Tibial nerve (tissue), 4 donors: ENCODE measurements at regions not wholly inside any gene's neighbourhood (a gene's known extent, or its start where the extent isn't known, plus 50 kb on each side); places are given as distances from the start of the nearest gene placed in this dataset.
"Not testable (repeated sequence)": the region's sequence is repeated elsewhere in the genome, so short reads cannot be mapped to it uniquely, and the experiment has no call there.

Source experiments
- DNase-seq, 2 donors: peaks; one replicate each; pipeline ENCODE4 v3.0.0-alpha.2; 2019; ENCODE audit warnings: low spot score in 2 of 2
- H3K27ac ChIP-seq, 4 donors: fragments of 200-600 bp; sonication (generic) in 3 of 4; one replicate each; pipeline ENCODE4 v1.5.1; 2017 to 2019; ENCODE audit warnings: mild to moderate bottlenecking in 1 of 4
- H3K27me3 ChIP-seq, 2 donors: fragments of 200-600 bp; sonication (generic) in 1 of 2; one replicate each; pipeline versions ENCODE4 v1.5.1 to v1.6.0; 2017 to 2019
- H3K36me3 ChIP-seq, 3 donors: fragments of 200-600 bp; sonication (generic); one replicate each; pipeline ENCODE4 v1.5.1; 2018 to 2019
- H3K4me1 ChIP-seq, 4 donors: fragments of 200-600 bp; sonication (generic) in 3 of 4; one replicate each; pipeline ENCODE4 v1.5.1; 2017 to 2019
- H3K4me3 ChIP-seq, 4 donors: fragments of 200-600 bp; sonication (generic) in 3 of 4; one replicate each; pipeline ENCODE4 v1.5.1; 2017 to 2019; ENCODE audit warnings: mild to moderate bottlenecking in 1 of 4, moderate library complexity in 1 of 4
- H3K9me3 ChIP-seq, 4 donors: fragments of 200-600 bp; sonication (generic) in 3 of 4; one replicate each; pipeline ENCODE4 v1.5.1; 2017 to 2019
- EP300 ChIP-seq, 2 donors: sonication (generic); formaldehyde crosslinking; IDR thresholded peaks; one replicate each; pipeline ENCODE4 v1.6.1; 2017; ENCODE audit warnings: antibody characterized with exemption in 2 of 2, mild to moderate bottlenecking in 1 of 2
- POLR2A ChIP-seq, 2 donors: fragments of 450-650 bp; IDR thresholded peaks; one replicate each; pipeline ENCODE4 v1.6.1; 2017; ENCODE audit warnings: antibody characterized with exemption in 2 of 2, mild to moderate bottlenecking in 2 of 2, moderate library complexity in 2 of 2
- WGBS, 2 donors: methylation state at CpG; one replicate each; pipeline ENCODE4 v1.1.5; 2018; 5-methylcytosine and 5-hydroxymethylcytosine counted together
- TF ChIP-seq, protein P1 (sequence below), 5 experiments: fragments of 200-600 bp in 3 of 5; fragments of 450-650 bp in 2 of 5; sonication (generic) in 3 of 5; IDR thresholded peaks; one replicate each; pipeline ENCODE4 v1.5.1; 2016 to 2019; ENCODE audit warnings: antibody characterized with exemption in 5 of 5, mild to moderate bottlenecking in 3 of 5, moderate library complexity in 2 of 5

DNA sequence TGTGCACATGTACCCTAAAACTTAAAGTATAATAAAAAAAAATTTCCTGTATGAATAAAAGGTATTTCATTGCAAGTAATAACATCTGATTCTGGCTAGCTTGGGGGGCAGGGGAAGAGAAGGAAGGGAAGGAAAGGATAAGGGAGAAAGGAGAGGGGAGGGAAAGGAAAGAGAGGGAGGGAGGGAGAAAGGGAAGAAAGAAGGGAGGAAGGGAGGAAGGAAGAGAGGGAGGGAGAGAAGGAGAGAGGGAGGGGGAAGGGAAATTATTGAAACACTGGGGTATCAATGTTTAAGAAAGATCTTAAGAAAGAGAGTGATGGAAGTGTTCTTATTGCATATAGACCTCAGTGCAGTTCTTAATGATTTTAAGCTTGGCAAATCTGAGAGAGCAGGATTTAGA lies 129.8 kb upstream of the ZNF366 start:
- Histone ChIP-seq H3K4me1 (no peaks in the 10 kb centered on the region), H3K27me3 (no peaks in the 10 kb centered on the region), H3K4me3 (no peak overlapping the region), H3K9me3 (no peaks in the 10 kb centered on the region), H3K27ac (no peak overlapping the region), H3K36me3 (no peaks in the 10 kb centered on the region)
- DNase-seq, result no peak
- TF ChIP-seq EP300 (IDR thresholded peaks at IDR 0.05), result no peak

DNA sequence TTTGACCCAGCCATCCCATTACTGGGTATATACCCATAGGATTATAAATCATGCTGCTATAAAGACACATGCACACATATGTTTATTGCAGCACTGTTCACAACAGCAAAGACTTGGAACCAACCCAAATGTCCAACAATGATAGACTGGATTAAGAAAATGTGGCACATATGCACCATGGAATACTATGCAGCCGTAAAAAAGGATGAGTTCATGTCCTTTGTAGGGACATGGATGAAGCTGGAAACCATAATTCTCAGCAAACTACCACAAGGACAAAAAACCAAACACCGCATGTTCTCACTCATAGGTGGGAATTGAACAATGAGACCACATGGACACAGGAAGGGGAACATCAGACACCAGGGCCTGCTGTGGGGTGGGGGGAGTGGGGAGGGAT lies 129.4 kb upstream of the ZNF366 start:
- H3K4me1 ChIP-seq, H3K36me3 ChIP-seq, H3K27me3 ChIP-seq, H3K9me3 ChIP-seq, DNase-seq, H3K27ac ChIP-seq, H3K4me3 ChIP-seq: not testable (repeated sequence)
- 98 to 100% methylated on average over 2 of the region's 2 CpGs for WGBS, 2 donors

DNA sequence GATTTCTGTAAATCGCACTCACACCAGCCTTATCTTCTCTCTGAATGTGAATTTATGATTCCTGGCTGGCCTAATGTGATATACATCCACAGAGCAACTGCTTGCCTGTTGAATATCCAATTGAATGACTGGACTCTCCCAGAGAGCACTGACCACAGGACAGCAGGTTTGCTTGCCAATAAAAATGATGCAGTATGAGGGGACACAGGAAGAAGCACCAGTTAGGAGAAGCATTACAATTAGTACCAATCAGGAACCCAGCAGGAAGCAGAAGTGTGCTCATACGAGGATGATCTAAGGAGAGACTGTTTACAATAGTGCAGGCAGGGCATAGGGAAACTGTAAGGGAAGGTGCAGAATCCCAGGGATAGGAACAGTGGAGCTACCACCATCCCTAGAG lies 127.2 kb upstream of the ZNF366 start:
- H3K36me3 ChIP-seq, result no peaks in the 10 kb centered on the region
- DNase-seq, result no peak
- H3K4me1 ChIP-seq, result no peaks in the 10 kb centered on the region
- H3K9me3 ChIP-seq, result no peaks in the 10 kb centered on the region
- TF ChIP-seq EP300 (IDR thresholded peaks at IDR 0.05), result no peak
- TF ChIP-seq, protein P1, sequence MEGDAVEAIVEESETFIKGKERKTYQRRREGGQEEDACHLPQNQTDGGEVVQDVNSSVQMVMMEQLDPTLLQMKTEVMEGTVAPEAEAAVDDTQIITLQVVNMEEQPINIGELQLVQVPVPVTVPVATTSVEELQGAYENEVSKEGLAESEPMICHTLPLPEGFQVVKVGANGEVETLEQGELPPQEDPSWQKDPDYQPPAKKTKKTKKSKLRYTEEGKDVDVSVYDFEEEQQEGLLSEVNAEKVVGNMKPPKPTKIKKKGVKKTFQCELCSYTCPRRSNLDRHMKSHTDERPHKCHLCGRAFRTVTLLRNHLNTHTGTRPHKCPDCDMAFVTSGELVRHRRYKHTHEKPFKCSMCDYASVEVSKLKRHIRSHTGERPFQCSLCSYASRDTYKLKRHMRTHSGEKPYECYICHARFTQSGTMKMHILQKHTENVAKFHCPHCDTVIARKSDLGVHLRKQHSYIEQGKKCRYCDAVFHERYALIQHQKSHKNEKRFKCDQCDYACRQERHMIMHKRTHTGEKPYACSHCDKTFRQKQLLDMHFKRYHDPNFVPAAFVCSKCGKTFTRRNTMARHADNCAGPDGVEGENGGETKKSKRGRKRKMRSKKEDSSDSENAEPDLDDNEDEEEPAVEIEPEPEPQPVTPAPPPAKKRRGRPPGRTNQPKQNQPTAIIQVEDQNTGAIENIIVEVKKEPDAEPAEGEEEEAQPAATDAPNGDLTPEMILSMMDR (IDR thresholded peaks at IDR 0.05), result no peak
- H3K27me3 ChIP-seq, result no peaks in the 10 kb centered on the region
- H3K4me3 ChIP-seq, result no peak overlapping the region
- no peak overlapping the region for H3K27ac ChIP-seq
- WGBS, 2 donors, result 69 to 72% methylated on average over 2 of the region's 2 CpGs

DNA sequence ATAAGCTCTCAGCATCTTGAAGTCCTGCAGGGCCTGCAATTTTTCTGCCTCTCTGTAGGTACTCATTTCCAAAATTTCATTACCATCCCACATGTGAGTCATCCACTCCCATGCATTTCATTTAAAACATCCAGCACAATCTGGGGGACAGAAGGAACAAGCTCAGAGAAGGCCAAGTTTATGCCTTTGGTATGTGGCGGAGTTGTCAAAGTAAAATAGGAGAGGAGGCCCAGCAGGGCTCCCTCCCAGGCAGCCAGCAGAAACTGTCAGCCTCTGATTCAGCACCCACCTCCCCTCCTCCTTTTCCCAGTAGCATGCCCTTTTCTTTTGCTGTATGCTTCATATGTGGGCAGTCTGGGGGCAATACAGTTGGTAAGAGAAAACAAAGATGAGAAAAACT lies 126.4 kb upstream of the ZNF366 start:
- DNase-seq, result no peak
- Histone ChIP-seq H3K4me1 (no peaks in the 10 kb centered on the region), H3K4me3 (no peak overlapping the region), H3K9me3 (no peaks in the 10 kb centered on the region), H3K36me3 (no peaks in the 10 kb centered on the region), H3K27ac (no peak overlapping the region), H3K27me3 (no peaks in the 10 kb centered on the region)
- 85 to 91% methylated on average over 1 of the region's 1 CpG for WGBS, 2 donors
- TF ChIP-seq POLR2A (IDR thresholded peaks at IDR 0.05), result no peak
- no peak for TF ChIP-seq EP300 (IDR thresholded peaks at IDR 0.05)
- TF ChIP-seq, protein P1 (IDR thresholded peaks at IDR 0.05), result no peak

DNA sequence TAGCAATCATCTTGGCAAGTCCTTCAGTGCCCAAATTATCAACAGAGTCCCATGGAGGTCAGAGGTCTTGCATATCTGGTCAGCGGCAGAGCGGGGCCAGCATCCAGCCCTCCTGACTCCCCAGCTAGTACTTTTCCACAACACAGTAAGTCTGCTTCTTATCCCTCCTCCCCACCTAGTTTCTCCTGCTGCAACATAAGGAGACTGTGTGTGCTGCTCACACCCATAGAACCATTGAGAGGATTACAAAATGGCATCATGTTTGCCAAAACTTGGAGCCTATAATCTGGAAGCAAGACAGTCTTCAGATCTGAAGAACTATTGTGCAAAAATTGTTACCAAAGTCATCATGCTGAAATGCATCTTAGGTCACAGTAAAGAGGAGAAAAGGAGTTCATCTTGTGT lies 125.8 kb upstream of the ZNF366 start:
- Histone ChIP-seq H3K4me1 (no peaks in the 10 kb centered on the region), H3K27ac (no peak overlapping the region), H3K27me3 (no peaks in the 10 kb centered on the region), H3K4me3 (no peak overlapping the region), H3K9me3 (no peaks in the 10 kb centered on the region), H3K36me3 (no peaks in the 10 kb centered on the region)
- 68 to 74% methylated on average over 2 of the region's 2 CpGs for WGBS, 2 donors
- no peak for DNase-seq
- TF ChIP-seq EP300 (IDR thresholded peaks at IDR 0.05), result no peak
- TF ChIP-seq POLR2A (IDR thresholded peaks at IDR 0.05), result no peak

DNA sequence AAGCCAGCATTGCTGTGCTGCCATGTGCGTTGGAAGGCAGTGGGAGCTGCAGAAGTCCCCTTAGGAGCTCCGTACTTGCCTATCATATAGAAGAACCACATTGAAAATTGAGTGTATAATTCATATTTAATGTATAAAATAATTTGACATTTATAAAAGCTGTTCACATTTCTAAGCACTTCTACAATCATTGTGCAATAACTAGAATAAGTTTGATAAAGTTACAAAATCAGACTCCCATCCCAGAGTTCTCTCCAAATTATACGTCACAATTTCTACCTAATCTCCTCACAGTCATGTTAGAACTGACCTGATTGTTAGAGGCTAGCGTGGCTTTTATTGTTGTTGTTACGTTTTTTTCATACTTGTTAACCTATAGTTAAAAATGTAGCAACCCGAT lies 123.5 kb upstream of the ZNF366 start:
- Histone ChIP-seq H3K4me1 (no peaks in the 10 kb centered on the region), H3K27me3 (no peaks in the 10 kb centered on the region), H3K4me3 (no peak overlapping the region), H3K9me3 (no peaks in the 10 kb centered on the region), H3K27ac (no peak overlapping the region), H3K36me3 (no peaks in the 10 kb centered on the region)
- TF ChIP-seq EP300 (IDR thresholded peaks at IDR 0.05) (no peak), POLR2A (IDR thresholded peaks at IDR 0.05) (no peak)
- TF ChIP-seq, protein P1 (IDR thresholded peaks at IDR 0.05), result no peak
- 95% methylated on average over 6 of the region's 6 CpGs for WGBS, 2 donors
- DNase-seq, result no peak

DNA sequence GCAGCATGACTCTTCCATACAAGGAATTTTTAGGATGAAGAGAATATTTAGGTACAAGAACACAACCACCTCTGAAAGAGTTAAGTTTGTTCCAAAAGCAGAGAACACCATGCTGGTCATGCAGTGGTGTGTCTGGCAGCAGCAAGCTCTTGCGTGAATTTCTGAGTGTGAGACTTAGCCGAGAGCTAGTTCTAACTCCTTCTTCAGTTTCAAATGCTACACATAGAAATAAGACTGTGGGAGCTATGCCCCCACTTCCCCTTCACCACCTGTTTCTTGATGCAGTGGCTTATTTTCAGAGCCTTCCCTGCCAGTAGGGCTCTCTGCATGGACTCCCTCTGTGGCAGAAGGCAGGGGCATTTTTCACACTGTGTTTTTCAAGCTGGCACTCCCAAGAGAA lies 122.9 kb upstream of the ZNF366 start:
- no peak for DNase-seq
- no peaks in the 10 kb centered on the region for H3K9me3 ChIP-seq
- H3K4me1 ChIP-seq, result no peaks in the 10 kb centered on the region
- no peaks in the 10 kb centered on the region for H3K27me3 ChIP-seq
- no peak overlapping the region for H3K4me3 ChIP-seq
- no peak for TF ChIP-seq EP300 (IDR thresholded peaks at IDR 0.05)
- no peak for TF ChIP-seq POLR2A (IDR thresholded peaks at IDR 0.05)
- TF ChIP-seq, protein P1 (IDR thresholded peaks at IDR 0.05), result no peak
- H3K27ac ChIP-seq, result no peak overlapping the region
- no peaks in the 10 kb centered on the region for H3K36me3 ChIP-seq
- 73 to 87% methylated on average over 2 of the region's 2 CpGs for WGBS, 2 donors
